ENCODE measurements at regions not wholly inside any gene's neighbourhood (a gene's known extent, or its start where the extent isn't known, plus 50 kb on each side); places are given as distances from the start of the nearest gene placed in this dataset.

DNA sequence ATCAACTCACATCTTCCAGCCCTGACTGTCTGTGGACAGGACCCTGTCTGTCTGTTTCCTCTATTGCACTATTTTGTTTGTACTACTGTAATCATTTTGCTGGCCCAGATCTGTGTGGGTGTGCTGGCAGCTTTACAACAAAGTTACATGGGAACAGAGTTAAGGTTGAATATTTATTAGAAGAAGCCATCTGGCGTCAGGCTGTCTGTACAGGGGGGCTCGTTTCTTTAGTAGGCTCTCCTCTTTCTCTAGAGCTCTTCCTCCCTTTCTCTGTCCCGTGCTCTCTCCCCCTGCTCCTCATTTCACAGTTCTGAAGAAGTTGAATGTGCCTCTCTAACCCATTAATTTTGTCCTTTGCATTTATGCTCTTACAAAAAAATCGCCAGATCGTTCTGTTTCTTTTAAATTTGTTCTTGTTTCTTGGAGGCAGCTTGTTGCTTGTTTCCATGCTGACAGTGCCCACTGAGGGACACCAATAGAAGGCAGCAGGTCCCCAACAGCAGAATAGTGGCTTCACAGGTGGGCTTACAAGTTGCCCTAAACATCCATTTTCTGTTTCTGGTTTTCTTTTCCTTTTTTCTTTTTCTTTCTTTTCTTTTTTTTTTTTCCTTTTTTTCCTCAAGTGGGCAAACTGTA is 315.2 kb upstream of the ZEB2 start:
- TF ChIP-seq CTCF (IDR thresholded peaks at IDR 0.05; ENCODE audit: control insufficient read depth, insufficient read depth, low read depth, low read length, missing control alignments): no peak
- H3K4me3 ChIP-seq (ENCODE audit: control insufficient read depth, low read depth, low read length): no peak overlapping the region
- DNase-seq (ENCODE audit: low read depth): peak; percentile 25

DNA sequence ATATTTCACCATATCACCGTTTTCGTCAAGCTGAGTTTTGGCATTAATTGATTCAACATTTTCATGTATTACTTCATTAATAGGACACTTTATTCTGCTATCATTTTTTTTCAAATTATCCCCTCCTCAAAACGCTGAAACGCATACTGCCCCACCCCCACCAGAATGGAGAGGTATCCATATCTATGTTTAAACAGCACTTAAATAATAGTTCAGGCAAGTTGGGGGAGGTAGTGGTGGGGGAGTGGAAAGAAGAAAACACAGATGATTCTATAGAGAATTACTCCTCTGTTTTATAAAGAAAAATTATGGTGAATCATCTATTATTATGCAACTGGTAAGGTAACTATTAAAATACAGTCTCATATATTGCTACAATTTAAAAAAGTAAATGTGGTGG is 314.4 kb upstream of the ZEB2 start:
- DNase-seq (ENCODE audit: low read depth): no peak
- TF ChIP-seq CTCF (IDR thresholded peaks at IDR 0.05; ENCODE audit: control insufficient read depth, insufficient read depth, low read depth, low read length, missing control alignments): no peak

DNA sequence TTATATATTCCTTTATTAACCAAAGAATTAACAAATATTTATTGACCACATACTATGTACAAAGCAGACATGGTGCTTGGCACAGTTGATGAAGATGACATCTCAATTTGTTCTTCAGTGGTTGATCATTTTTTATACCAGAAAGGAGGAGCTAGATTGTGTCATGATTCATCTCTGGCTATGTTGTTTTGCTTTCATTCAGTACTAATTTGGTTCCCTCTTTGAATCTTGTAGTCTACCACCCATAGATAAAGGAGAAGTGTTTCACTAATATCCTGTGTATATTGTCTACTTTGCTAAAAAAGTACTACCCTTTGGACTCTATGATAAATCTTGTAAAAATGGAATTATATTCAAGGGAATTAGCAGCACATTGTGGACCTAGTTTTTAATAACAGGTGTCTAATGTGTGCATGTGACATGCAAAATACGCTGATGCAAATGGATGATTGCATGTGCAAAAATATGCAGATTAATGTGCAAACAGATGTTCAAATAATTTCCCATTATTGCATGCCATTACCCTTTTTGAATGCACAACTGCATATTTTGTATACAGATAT is 313.2 kb upstream of the ZEB2 start:
- no peak for TF ChIP-seq CTCF (IDR thresholded peaks at IDR 0.05; ENCODE audit: control insufficient read depth, insufficient read depth, low read depth, low read length, missing control alignments)
- no peak for DNase-seq (ENCODE audit: low read depth)
- H3K4me3 ChIP-seq (ENCODE audit: control insufficient read depth, low read depth, low read length): no peak overlapping the region

More for the DNA sequence above, 314.4 kb upstream of the ZEB2 start:
- no peak overlapping the region for H3K4me3 ChIP-seq (ENCODE audit: control insufficient read depth, low read depth, low read length)

GRCh38 chr2:144832048-144832447 is 312.1 kb upstream of the ZEB2 start:
- no peak overlapping the region for H3K4me3 ChIP-seq (ENCODE audit: control insufficient read depth, low read depth, low read length)
- no peak for DNase-seq (ENCODE audit: low read depth)
- TF ChIP-seq CTCF (IDR thresholded peaks at IDR 0.05; ENCODE audit: control insufficient read depth, insufficient read depth, low read depth, low read length, missing control alignments): no peak

- no peak for TF ChIP-seq CTCF (IDR thresholded peaks at IDR 0.05; ENCODE audit: control insufficient read depth, insufficient read depth, low read depth, low read length, missing control alignments)
- DNase-seq (ENCODE audit: low read depth): no peak
- H3K4me3 ChIP-seq (ENCODE audit: control insufficient read depth, low read depth, low read length): no peak overlapping the region
These were observed 310.6 kb upstream of the ZEB2 start for GRCh38 chr2:144830543-144830942.

- H3K4me3 ChIP-seq (ENCODE audit: control insufficient read depth, low read depth, low read length): no peak overlapping the region
- DNase-seq (ENCODE audit: low read depth): no peak
- no peak for TF ChIP-seq CTCF (IDR thresholded peaks at IDR 0.05; ENCODE audit: control insufficient read depth, insufficient read depth, low read depth, low read length, missing control alignments)
These were observed 307.5 kb upstream of the ZEB2 start for GRCh38 chr2:144827404-144827803.
